ENCODE measurements at regions not wholly inside any gene's neighbourhood (a gene's known extent, or its start where the extent isn't known, plus 50 kb on each side); places are given as distances from the start of the nearest gene placed in this dataset.

DNA sequence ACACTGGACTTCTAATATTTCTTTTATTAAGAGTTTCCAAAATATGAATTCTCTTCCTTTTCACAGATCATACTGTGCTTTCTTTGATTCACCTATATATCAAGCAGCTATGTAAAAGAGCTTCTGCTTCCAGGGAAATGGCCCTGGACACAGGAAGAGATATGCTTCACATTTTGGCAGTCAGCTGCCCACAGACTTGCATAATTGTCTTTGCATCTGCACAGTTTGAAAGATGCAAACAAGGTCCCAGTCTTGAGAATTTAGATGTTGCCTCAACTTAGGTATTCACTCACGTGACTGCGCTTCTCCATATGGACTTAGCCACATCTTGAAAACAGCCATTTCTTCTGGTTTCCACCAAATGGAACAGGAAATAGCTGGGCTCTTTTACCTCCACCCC, 92.3 kb upstream of the POU2AF2 start:
- DNase-seq, result no peak
- no peak overlapping the region for H3K4me2 ChIP-seq (ENCODE audit: insufficient read depth, insufficient read length, low read length)
- H4K8ac ChIP-seq (replicated peaks; ENCODE audit: insufficient read length, low read depth, low read length), result no peak overlapping the region
- no peak overlapping the region for H2BK12ac ChIP-seq (ENCODE audit: insufficient read length, low read depth, low read length)
- no peaks in the 10 kb centered on the region; a peak in 1 of 5 replicates for H3K9me3 Mint-ChIP-seq
- H2BK20ac ChIP-seq (ENCODE audit: low read depth, low read length, poor library complexity, severe bottlenecking), result no peak overlapping the region
- no peak overlapping the region for H3K4ac ChIP-seq (ENCODE audit: low read depth, low read length)
- no peaks in the 10 kb centered on the region for H3K23me2 ChIP-seq (ENCODE audit: insufficient read length, low read depth, low read length, poor library complexity, severe bottlenecking)
- no CpG with 5 or more reads among the region's 2 CpGs for WGBS (ENCODE audit: extremely low coverage, insufficient read length, low lambda C conversion rate)
- no peak overlapping the region for H3K18ac ChIP-seq (ENCODE audit: insufficient read length, low read depth, low read length)
- H3T11ph ChIP-seq (ENCODE audit: low read length), result no peak overlapping the region
- H3K27ac Mint-ChIP-seq, result no peak overlapping the region
- no peak overlapping the region for H3K9ac ChIP-seq (ENCODE audit: extremely low read depth, insufficient read length, low read length)
- no peak overlapping the region for H2AK5ac ChIP-seq (ENCODE audit: insufficient read length, low read length)
- no peak overlapping the region for H2AFZ ChIP-seq (ENCODE audit: low read length)
- no peak overlapping the region for H2BK120ac ChIP-seq (ENCODE audit: low read depth, low read length, poor library complexity, severe bottlenecking)
- no peaks in the 10 kb centered on the region for H4K20me1 ChIP-seq (ENCODE audit: control insufficient read depth, insufficient read depth, insufficient read length)
- H3K79me2 ChIP-seq (ENCODE audit: insufficient read depth, low read length), result no peaks in the 10 kb centered on the region
- no peak overlapping the region for H3K4me3 Mint-ChIP-seq
- no peak overlapping the region for H2BK15ac ChIP-seq (ENCODE audit: low read depth, low read length)
- no peaks in the 10 kb centered on the region for H3K4me1 ChIP-seq (ENCODE audit: insufficient read depth, low read length)
- H3K14ac ChIP-seq (ENCODE audit: insufficient read depth, low read length), result no peak overlapping the region
- H3K27me3 ChIP-seq (ENCODE audit: insufficient read depth, low read length), result no peaks in the 10 kb centered on the region
- no peak overlapping the region for H3K56ac ChIP-seq (ENCODE audit: insufficient read length, low read depth, low read length)
- H3K79me1 ChIP-seq (ENCODE audit: insufficient read depth, low read depth, low read length, poor library complexity, severe bottlenecking), result no peaks in the 10 kb centered on the region
- no peaks in the 10 kb centered on the region for H3K36me3 Mint-ChIP-seq (ENCODE audit: insufficient read depth in 1 of 3, low read depth in 3 of 3)
- H4K5ac ChIP-seq (ENCODE audit: insufficient read length, low read depth, low read length), result no peak overlapping the region
- no peaks in the 10 kb centered on the region for H3K4me1 Mint-ChIP-seq
- TF ChIP-seq, protein P1, sequence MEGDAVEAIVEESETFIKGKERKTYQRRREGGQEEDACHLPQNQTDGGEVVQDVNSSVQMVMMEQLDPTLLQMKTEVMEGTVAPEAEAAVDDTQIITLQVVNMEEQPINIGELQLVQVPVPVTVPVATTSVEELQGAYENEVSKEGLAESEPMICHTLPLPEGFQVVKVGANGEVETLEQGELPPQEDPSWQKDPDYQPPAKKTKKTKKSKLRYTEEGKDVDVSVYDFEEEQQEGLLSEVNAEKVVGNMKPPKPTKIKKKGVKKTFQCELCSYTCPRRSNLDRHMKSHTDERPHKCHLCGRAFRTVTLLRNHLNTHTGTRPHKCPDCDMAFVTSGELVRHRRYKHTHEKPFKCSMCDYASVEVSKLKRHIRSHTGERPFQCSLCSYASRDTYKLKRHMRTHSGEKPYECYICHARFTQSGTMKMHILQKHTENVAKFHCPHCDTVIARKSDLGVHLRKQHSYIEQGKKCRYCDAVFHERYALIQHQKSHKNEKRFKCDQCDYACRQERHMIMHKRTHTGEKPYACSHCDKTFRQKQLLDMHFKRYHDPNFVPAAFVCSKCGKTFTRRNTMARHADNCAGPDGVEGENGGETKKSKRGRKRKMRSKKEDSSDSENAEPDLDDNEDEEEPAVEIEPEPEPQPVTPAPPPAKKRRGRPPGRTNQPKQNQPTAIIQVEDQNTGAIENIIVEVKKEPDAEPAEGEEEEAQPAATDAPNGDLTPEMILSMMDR (conservative IDR thresholded peaks at IDR 0.05), result no peak
- no peak overlapping the region for H3K23ac ChIP-seq (ENCODE audit: insufficient read length, low read depth, low read length)
- no peaks in the 10 kb centered on the region for H3K9me3 ChIP-seq (ENCODE audit: control insufficient read depth, low read depth, low read length)
- no peak overlapping the region for H2BK5ac ChIP-seq (ENCODE audit: insufficient read length, low read length)
- H4K91ac ChIP-seq (ENCODE audit: insufficient read length, low read depth, low read length), result no peak overlapping the region
- H3K27ac ChIP-seq (ENCODE audit: insufficient read length, low read depth, low read length), result no peak overlapping the region
- H3K27me3 Mint-ChIP-seq (ENCODE audit: low read depth), result no peaks in the 10 kb centered on the region
